Fibroblast of the aortic adventitia (primary cell): ENCODE measurements at regions not wholly inside any gene's neighbourhood (a gene's known extent, or its start where the extent isn't known, plus 50 kb on each side); places are given as distances from the start of the nearest gene placed in this dataset.

Source experiments
- DNase-seq: peaks from one replicate; pipeline ENCODE4 v3.0.0-alpha.2; 2010; ENCODE audit warnings: low read depth
- H3K4me3 ChIP-seq: 2 replicates; pipeline ENCODE4 v1.5.1; 2011; ENCODE audit warnings: low read depth, mild to moderate bottlenecking, control low read depth, low read length, moderate library complexity
- CTCF ChIP-seq: IDR thresholded peaks from 2 replicates; pipeline ENCODE4 v1.5.1; 2011; ENCODE audit warnings: mild to moderate bottlenecking, low read length, control low read depth, inconsistent platforms; ENCODE audit not compliant: insufficient read depth

- TF ChIP-seq CTCF = no peak
- DNase-seq = no peak
- no peak overlapping the region for H3K4me3 ChIP-seq
Observed at GRCh38 chr1:42037161-42037560, 116.0 kb upstream of the GUCA2B start.

GRCh38 chr1:42035830-42036604, 117.2 kb upstream of the GUCA2B start:
- DNase-seq = peak; percentile 87
- TF ChIP-seq CTCF = no peak
- peak overlapping the region; percentile 90 for H3K4me3 ChIP-seq

- H3K4me3 ChIP-seq = peak overlapping the region; percentile 90
- DNase-seq = peak; percentile 52
- peak; percentile 34 for TF ChIP-seq CTCF
Observed at GRCh38 chr1:42035205-42035829, 116.6 kb upstream of the HIVEP3 start.

GRCh38 chr1:42034426-42034825, 115.7 kb upstream of the HIVEP3 start:
- peak overlapping the region; percentile 90 for H3K4me3 ChIP-seq
- no peak for DNase-seq

GRCh38 chr1:42033629-42034028, 114.9 kb upstream of the HIVEP3 start:
- TF ChIP-seq CTCF = no peak
- H3K4me3 ChIP-seq = no peak overlapping the region
- DNase-seq = no peak

More at GRCh38 chr1:42034426-42034825, 115.7 kb upstream of the HIVEP3 start:
- no peak for TF ChIP-seq CTCF

- DNase-seq = no peak
- H3K4me3 ChIP-seq = no peak overlapping the region
- TF ChIP-seq CTCF = no peak
Observed at GRCh38 chr1:42017730-42018129, 99.0 kb upstream of the HIVEP3 start.
